ENCODE measurements at regions not wholly inside any gene's neighbourhood (a gene's known extent, or its start where the extent isn't known, plus 50 kb on each side); places are given as distances from the start of the nearest gene placed in this dataset.
A peak's percentile ranks its signal among the peaks of the same experiment; 100 is the strongest.
"Not testable (repeated sequence)": the region's sequence is repeated elsewhere in the genome, so short reads cannot be mapped to it uniquely, and the experiment has no call there.

- Histone ChIP-seq H3K27me3 (ENCODE audit: low read length) (no peaks in the 10 kb centered on the region), H4K20me1 (ENCODE audit: insufficient read depth, low read depth, low read length) (no peaks in the 10 kb centered on the region), H3K27ac (ENCODE audit: low read length) (no peak overlapping the region), H3K9me2 (replicated peaks; ENCODE audit: insufficient read depth, low read length) (no peaks in the 10 kb centered on the region), H3K4me3 (ENCODE audit: low read length) (no peak overlapping the region), H3K4me1 (ENCODE audit: low read length) (no peaks in the 10 kb centered on the region), H2AFZ (ENCODE audit: low read length) (no peak overlapping the region), H3K9me3 (ENCODE audit: low read length) (no peaks in the 10 kb centered on the region), H3K36me3 (ENCODE audit: insufficient read depth, low read length) (no peaks in the 10 kb centered on the region), H3K9ac (ENCODE audit: low read length) (no peak overlapping the region), H3K4me2 (ENCODE audit: low read depth, low read length, poor library complexity, severe bottlenecking) (no peak overlapping the region), H3K79me2 (ENCODE audit: low read length) (no peaks in the 10 kb centered on the region)
- DNase-seq, result no peak
Observed at GRCh38 chr16:31676731-31677130, 149.0 kb downstream of the AHSP start.

- Histone ChIP-seq H3K36me3 (ENCODE audit: insufficient read depth, low read length) (no peaks in the 10 kb centered on the region), H3K9me2 (replicated peaks; ENCODE audit: insufficient read depth, low read length) (no peaks in the 10 kb centered on the region), H3K4me3 (ENCODE audit: low read length) (no peak overlapping the region), H3K9ac (ENCODE audit: low read length) (no peak overlapping the region), H4K20me1 (ENCODE audit: insufficient read depth, low read depth, low read length) (no peaks in the 10 kb centered on the region), H3K79me2 (ENCODE audit: low read length) (no peaks in the 10 kb centered on the region), H3K9me3 (ENCODE audit: low read length) (no peaks in the 10 kb centered on the region), H2AFZ (ENCODE audit: low read length) (no peak overlapping the region), H3K27ac (ENCODE audit: low read length) (no peak overlapping the region), H3K4me1 (ENCODE audit: low read length) (no peaks in the 10 kb centered on the region), H3K4me2 (ENCODE audit: low read depth, low read length, poor library complexity, severe bottlenecking) (no peak overlapping the region), H3K27me3 (ENCODE audit: low read length) (no peaks in the 10 kb centered on the region)
- DNase-seq, result no peak
Observed at GRCh38 chr16:31678649-31679325, 151.1 kb downstream of the AHSP start.

- H3K27me3 ChIP-seq (ENCODE audit: low read length); H3K4me2 ChIP-seq (ENCODE audit: low read depth, low read length, poor library complexity, severe bottlenecking); H3K9me3 ChIP-seq (ENCODE audit: low read length); DNase-seq; H3K4me1 ChIP-seq (ENCODE audit: low read length); H4K20me1 ChIP-seq (ENCODE audit: insufficient read depth, low read depth, low read length); H3K36me3 ChIP-seq (ENCODE audit: insufficient read depth, low read length); H3K9me2 ChIP-seq (replicated peaks; ENCODE audit: insufficient read depth, low read length); H3K9ac ChIP-seq (ENCODE audit: low read length); H3K79me2 ChIP-seq (ENCODE audit: low read length); H2AFZ ChIP-seq (ENCODE audit: low read length); H3K27ac ChIP-seq (ENCODE audit: low read length); H3K4me3 ChIP-seq (ENCODE audit: low read length): not testable (repeated sequence)
Observed at GRCh38 chr16:31689331-31689730, 161.6 kb downstream of the AHSP start.

- H3K27ac ChIP-seq (ENCODE audit: low read length); H3K4me2 ChIP-seq (ENCODE audit: low read depth, low read length, poor library complexity, severe bottlenecking); H3K79me2 ChIP-seq (ENCODE audit: low read length); H3K9ac ChIP-seq (ENCODE audit: low read length); H3K36me3 ChIP-seq (ENCODE audit: insufficient read depth, low read length); H2AFZ ChIP-seq (ENCODE audit: low read length); H3K4me3 ChIP-seq (ENCODE audit: low read length); DNase-seq; H4K20me1 ChIP-seq (ENCODE audit: insufficient read depth, low read depth, low read length); H3K27me3 ChIP-seq (ENCODE audit: low read length); H3K4me1 ChIP-seq (ENCODE audit: low read length); H3K9me2 ChIP-seq (replicated peaks; ENCODE audit: insufficient read depth, low read length); H3K9me3 ChIP-seq (ENCODE audit: low read length): not testable (repeated sequence)
Observed at GRCh38 chr16:31692338-31692737, 164.6 kb downstream of the AHSP start.

- no peak overlapping the region for H3K4me3 ChIP-seq (ENCODE audit: low read length)
- H3K4me2 ChIP-seq (ENCODE audit: low read depth, low read length, poor library complexity, severe bottlenecking), result no peak overlapping the region
- no peaks in the 10 kb centered on the region for H3K9me2 ChIP-seq (replicated peaks; ENCODE audit: insufficient read depth, low read length)
- H3K79me2 ChIP-seq (ENCODE audit: low read length), result no peaks in the 10 kb centered on the region
- no peak for DNase-seq
- H2AFZ ChIP-seq (ENCODE audit: low read length), result no peak overlapping the region
- no peaks in the 10 kb centered on the region for H4K20me1 ChIP-seq (ENCODE audit: insufficient read depth, low read depth, low read length)
- no peaks in the 10 kb centered on the region for H3K27me3 ChIP-seq (ENCODE audit: low read length)
- H3K27ac ChIP-seq (ENCODE audit: low read length), result no peak overlapping the region
- no peaks in the 10 kb centered on the region for H3K36me3 ChIP-seq (ENCODE audit: insufficient read depth, low read length)
- no peaks in the 10 kb centered on the region for H3K4me1 ChIP-seq (ENCODE audit: low read length)
- no peaks in the 10 kb centered on the region for H3K9me3 ChIP-seq (ENCODE audit: low read length)
- H3K9ac ChIP-seq (ENCODE audit: low read length), result no peak overlapping the region
Observed at GRCh38 chr16:31693733-31694132, 166.0 kb downstream of the AHSP start.

- Histone ChIP-seq H4K20me1 (ENCODE audit: insufficient read depth, low read depth, low read length) (no peaks in the 10 kb centered on the region), H3K27ac (ENCODE audit: low read length) (no peak overlapping the region), H3K9me3 (ENCODE audit: low read length) (no peaks in the 10 kb centered on the region), H3K9me2 (replicated peaks; ENCODE audit: insufficient read depth, low read length) (no peaks in the 10 kb centered on the region), H3K4me2 (ENCODE audit: low read depth, low read length, poor library complexity, severe bottlenecking) (no peak overlapping the region), H2AFZ (ENCODE audit: low read length) (no peak overlapping the region), H3K27me3 (ENCODE audit: low read length) (no peaks in the 10 kb centered on the region), H3K4me3 (ENCODE audit: low read length) (no peak overlapping the region), H3K36me3 (ENCODE audit: insufficient read depth, low read length) (no peaks in the 10 kb centered on the region), H3K9ac (ENCODE audit: low read length) (no peak overlapping the region), H3K4me1 (ENCODE audit: low read length) (no peaks in the 10 kb centered on the region), H3K79me2 (ENCODE audit: low read length) (no peaks in the 10 kb centered on the region)
- DNase-seq, result no peak
Observed at GRCh38 chr16:31694461-31694860, 166.8 kb downstream of the AHSP start.

GRCh38 chr16:31695667-31696066 is 168.0 kb downstream of the AHSP start:
- Histone ChIP-seq H3K4me1 (ENCODE audit: low read length) (no peaks in the 10 kb centered on the region), H3K9me2 (replicated peaks; ENCODE audit: insufficient read depth, low read length) (no peaks in the 10 kb centered on the region), H3K4me2 (ENCODE audit: low read depth, low read length, poor library complexity, severe bottlenecking) (no peak overlapping the region), H3K27me3 (ENCODE audit: low read length) (no peaks in the 10 kb centered on the region), H2AFZ (ENCODE audit: low read length) (no peak overlapping the region), H3K9ac (ENCODE audit: low read length) (no peak overlapping the region), H3K27ac (ENCODE audit: low read length) (no peak overlapping the region), H3K9me3 (ENCODE audit: low read length) (no peaks in the 10 kb centered on the region), H3K79me2 (ENCODE audit: low read length) (peaks cover 3% of the 10 kb centered on the region), H3K4me3 (ENCODE audit: low read length) (no peak overlapping the region), H4K20me1 (ENCODE audit: insufficient read depth, low read depth, low read length) (no peaks in the 10 kb centered on the region), H3K36me3 (ENCODE audit: insufficient read depth, low read length) (no peaks in the 10 kb centered on the region)
- DNase-seq, result no peak

GRCh38 chr16:31696968-31697743 is 169.5 kb downstream of the AHSP start:
- H3K4me2 ChIP-seq (ENCODE audit: low read depth, low read length, poor library complexity, severe bottlenecking), result no peak overlapping the region
- H3K9me3 ChIP-seq (ENCODE audit: low read length), result no peaks in the 10 kb centered on the region
- no peak overlapping the region for H2AFZ ChIP-seq (ENCODE audit: low read length)

More at GRCh38 chr16:31696968-31697743, 169.5 kb downstream of the AHSP start:
- no peaks in the 10 kb centered on the region for H3K36me3 ChIP-seq (ENCODE audit: insufficient read depth, low read length)
- H3K9ac ChIP-seq (ENCODE audit: low read length), result no peak overlapping the region
- H3K4me3 ChIP-seq (ENCODE audit: low read length), result no peak overlapping the region
- H3K9me2 ChIP-seq (replicated peaks; ENCODE audit: insufficient read depth, low read length), result no peaks in the 10 kb centered on the region
- no peaks in the 10 kb centered on the region for H4K20me1 ChIP-seq (ENCODE audit: insufficient read depth, low read depth, low read length)
- H3K79me2 ChIP-seq (ENCODE audit: low read length), result peaks cover 18% of the 10 kb centered on the region
- peaks cover 9% of the 10 kb centered on the region for H3K4me1 ChIP-seq (ENCODE audit: low read length)
- no peaks in the 10 kb centered on the region for H3K27me3 ChIP-seq (ENCODE audit: low read length)
- no peak overlapping the region for H3K27ac ChIP-seq (ENCODE audit: low read length)
- peak; percentile 71 for DNase-seq
